Endothelial cell of umbilical vein (primary cell): ENCODE measurements at regions not wholly inside any gene's neighbourhood (a gene's known extent, or its start where the extent isn't known, plus 50 kb on each side); places are given as distances from the start of the nearest gene placed in this dataset.

Source experiments
- BruUV-seq: library from RNA; stranded (reverse); fragments of 400-500 nt; replicated peaks from 2 replicates; lab custom pipeline; 2021; lab: Mats Ljungman, UMichigan
- CTCF ChIA-PET: fragments of 300-600, 350-600 bp; sonication (Branson Sonifier 250); formaldehyde crosslinking; loops from one replicate; lab custom pipeline; 2021; ENCODE audit warnings: antibody characterized with exemption, inconsistent platforms; lab: Charles Lee
- POLR2A ChIA-PET: fragments of 300-600, 350-600 bp; sonication (Branson Sonifier 250); formaldehyde crosslinking; loops from one replicate; lab custom pipeline; 2021; ENCODE audit warnings: antibody characterized with exemption, inconsistent platforms; lab: Charles Lee
- DNase-seq: peaks from one replicate; pipeline ENCODE4 v3.0.0-alpha.2; 2011; ENCODE audit warnings: low read depth, low spot score
- FAIRE-seq: peaks from 2 replicates; lab custom pipeline; 2011; peaks lifted over from hg19 to GRCh38; lab: Jason Lieb, UNC
- H2AFZ ChIP-seq: 2 replicates; pipeline ENCODE4 v1.6.0; 2012; ENCODE audit warnings: low read depth, low read length, control low read depth, inconsistent platforms
- H3K27ac ChIP-seq: 2 replicates; pipeline ENCODE4 v1.5.1; 2011; ENCODE audit warnings: low read depth, mild to moderate bottlenecking, control low read depth, low read length, moderate library complexity; ENCODE audit not compliant: insufficient read depth
- H3K27me3 ChIP-seq, 2 experiments: 2 replicates each; pipeline versions ENCODE4 v1.6.0 to v1.6.1; 2011; ENCODE audit warnings: low read length in 2 of 2, mixed read lengths in 1 of 2; ENCODE audit not compliant: control insufficient read depth in 2 of 2, insufficient read depth in 2 of 2
- H3K36me3 ChIP-seq, 2 experiments: 2 replicates in 1 of 2; 3 replicates in 1 of 2; pipeline ENCODE4 v1.5.1; 2011; ENCODE audit warnings: low read length in 2 of 2, mild to moderate bottlenecking in 1 of 2, moderate library complexity in 1 of 2; ENCODE audit not compliant: control insufficient read depth in 2 of 2, insufficient read depth in 2 of 2; ENCODE audit errors: extremely low read depth in 1 of 2
- H3K4me1 ChIP-seq: 3 replicates; pipeline ENCODE4 v1.5.1; 2011; ENCODE audit warnings: mild to moderate bottlenecking, low read length; ENCODE audit not compliant: control insufficient read depth, insufficient read depth; ENCODE audit errors: extremely low read depth
- H3K4me2 ChIP-seq: 2 replicates; pipeline ENCODE4 v1.6.1; 2011; ENCODE audit warnings: low read length, control low read depth, mixed read lengths; ENCODE audit not compliant: insufficient read depth
- H3K4me3 ChIP-seq, 3 experiments: fragments of 200-600 bp in 1 of 3; sonication (generic), shearing (Covaris generic) in 1 of 3; replicated peaks in 1 of 3; 2 replicates each; pipeline ENCODE4 v1.5.1; 2011 to 2016; ENCODE audit warnings: control low read depth in 3 of 3, low read length in 3 of 3, mild to moderate bottlenecking in 2 of 3, inconsistent platforms in 1 of 3, low read depth in 1 of 3, moderate library complexity in 1 of 3; ENCODE audit not compliant: insufficient read depth in 1 of 3
- H3K79me2 ChIP-seq: 2 replicates; pipeline ENCODE4 v1.6.0; 2012; ENCODE audit warnings: low read length, inconsistent platforms; ENCODE audit not compliant: control insufficient read depth, insufficient read depth
- H3K9ac ChIP-seq: replicated peaks from 2 replicates; pipeline ENCODE3; 2011; ENCODE audit warnings: low read length, control low read depth; ENCODE audit not compliant: insufficient read depth; ENCODE audit errors: extremely low read depth
- H3K9me1 ChIP-seq: replicated peaks from 3 replicates; pipeline ENCODE4 v1.6.0; 2011; ENCODE audit warnings: mild to moderate bottlenecking, low read length; ENCODE audit not compliant: control insufficient read depth, insufficient read depth; ENCODE audit errors: extremely low read depth
- H3K9me3 ChIP-seq: replicated peaks from 2 replicates; pipeline ENCODE4 v1.5.1; 2012; ENCODE audit warnings: low read length, inconsistent platforms; ENCODE audit not compliant: control insufficient read depth, insufficient read depth
- H4K20me1 ChIP-seq: replicated peaks from 2 replicates; pipeline ENCODE3; 2011; ENCODE audit warnings: mild to moderate bottlenecking, low read length; ENCODE audit not compliant: control insufficient read depth, insufficient read depth; ENCODE audit errors: extremely low read depth
- CTCF ChIP-seq, 2 donors: IDR thresholded peaks; 1 replicate in 1 of 2; 2 replicates in 1 of 2; pipeline ENCODE4 v1.5.1; 2011; ENCODE audit warnings: low read length in 2 of 2, mild to moderate bottlenecking in 2 of 2, moderate library complexity in 2 of 2, control low read depth in 1 of 2, inconsistent platforms in 1 of 2, low read depth in 1 of 2; ENCODE audit not compliant: insufficient read depth in 1 of 2; ENCODE audit errors: extremely low read depth in 1 of 2
- EZH2 ChIP-seq: IDR thresholded peaks from 2 replicates; pipeline ENCODE4 v1.6.1; 2012; ENCODE audit warnings: borderline replicate concordance, low read depth, mild to moderate bottlenecking, moderate library complexity, low read length, inconsistent platforms; ENCODE audit not compliant: severe bottlenecking
- FOS ChIP-seq: IDR thresholded peaks from 2 replicates; pipeline ENCODE4 v1.6.1; 2011; ENCODE audit warnings: mild to moderate bottlenecking, low read length, moderate library complexity, borderline replicate concordance; ENCODE audit not compliant: insufficient read depth
- GATA2 ChIP-seq: IDR thresholded peaks from 2 replicates; pipeline ENCODE4 v1.7.0; 2011; ENCODE audit warnings: low read depth, mild to moderate bottlenecking, moderate library complexity, mixed read lengths, low read length; ENCODE audit not compliant: insufficient read length, insufficient read depth
- JUN ChIP-seq: IDR thresholded peaks from 2 replicates; pipeline ENCODE4 v1.6.1; 2011; ENCODE audit warnings: borderline replicate concordance, low read depth; ENCODE audit not compliant: insufficient read length, insufficient read depth
- MYC ChIP-seq: IDR thresholded peaks from one replicate; pipeline ENCODE4 v1.6.1; 2011; ENCODE audit warnings: mild to moderate bottlenecking, low read depth, low read length
- POLR2A ChIP-seq: IDR thresholded peaks from 2 replicates; pipeline ENCODE4 v1.6.1; 2012; ENCODE audit warnings: low read depth, mild to moderate bottlenecking, control low read depth, low read length
- POLR2AphosphoS5 ChIP-seq: IDR thresholded peaks from 2 replicates; pipeline ENCODE4 v1.6.1; 2012; ENCODE audit warnings: low read depth, mild to moderate bottlenecking, control low read depth, low read length, moderate library complexity; ENCODE audit not compliant: insufficient read depth
- dilution Hi-C: fragments of 300-500 bp; cut with MboI; formaldehyde crosslinking; loops from one replicate; pipeline ENCODE4 v1.15.0; 2019; ENCODE audit warnings: low sequenced_read_pairs; ENCODE audit not compliant: extremely low pct_ligation_motif_present
- intact Hi-C: fragments of 100-400 bp; cut with micrococcal nuclease; formaldehyde crosslinking; loops from one replicate; pipeline ENCODE4 v1.10.0; 2022
- TF ChIP-seq, protein P1 (sequence below): IDR thresholded peaks from 2 replicates; pipeline ENCODE4 v1.6.1; 2011; ENCODE audit not compliant: insufficient read depth, insufficient read length

- H3K4me3 ChIP-seq = no peak overlapping the region
- no peaks in the 10 kb centered on the region for H3K79me2 ChIP-seq
- ChIA-PET POLR2A (no interaction called here), CTCF (no interaction called here)
- H3K9ac ChIP-seq = no peak overlapping the region
- H3K36me3 ChIP-seq = no peaks in the 10 kb centered on the region
- DNase-seq = no peak
- no peaks in the 10 kb centered on the region for H3K9me1 ChIP-seq
- dilution Hi-C loops = no loop called here
- no peaks in the 10 kb centered on the region for H4K20me1 ChIP-seq
- BruUV-seq = no TSS peak
- FAIRE-seq = no peak
- no peaks in the 10 kb centered on the region for H3K9me3 ChIP-seq
- H3K27me3 ChIP-seq = peaks cover 12 to 16% of the 10 kb centered on the region in 2 experiments
- no peak overlapping the region for H3K27ac ChIP-seq
- H3K4me1 ChIP-seq = no peaks in the 10 kb centered on the region
- H2AFZ ChIP-seq = no peak overlapping the region
- no peak overlapping the region for H3K4me2 ChIP-seq
- intact Hi-C loops = no loop called here
- TF ChIP-seq GATA2 (no peak), POLR2AphosphoS5 (no peak), CTCF (IDR thresholded peaks at IDR 0.05; ENCODE audit: extremely low read depth in 1 of 2, insufficient read depth in 1 of 2, low read depth in 1 of 2, low read length in 2 of 2) (no peak), FOS (no peak), JUN (no peak), EZH2 (no peak), MYC (no peak), POLR2A (no peak)
- TF ChIP-seq, protein P1, sequence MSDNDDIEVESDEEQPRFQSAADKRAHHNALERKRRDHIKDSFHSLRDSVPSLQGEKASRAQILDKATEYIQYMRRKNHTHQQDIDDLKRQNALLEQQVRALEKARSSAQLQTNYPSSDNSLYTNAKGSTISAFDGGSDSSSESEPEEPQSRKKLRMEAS = no peak
Measured at GRCh38 chr13:21230516-21230915, 54.1 kb downstream of the MRPL57 start.
